ENCODE measurements at regions not wholly inside any gene's neighbourhood (a gene's known extent, or its start where the extent isn't known, plus 50 kb on each side); places are given as distances from the start of the nearest gene placed in this dataset.

DNA sequence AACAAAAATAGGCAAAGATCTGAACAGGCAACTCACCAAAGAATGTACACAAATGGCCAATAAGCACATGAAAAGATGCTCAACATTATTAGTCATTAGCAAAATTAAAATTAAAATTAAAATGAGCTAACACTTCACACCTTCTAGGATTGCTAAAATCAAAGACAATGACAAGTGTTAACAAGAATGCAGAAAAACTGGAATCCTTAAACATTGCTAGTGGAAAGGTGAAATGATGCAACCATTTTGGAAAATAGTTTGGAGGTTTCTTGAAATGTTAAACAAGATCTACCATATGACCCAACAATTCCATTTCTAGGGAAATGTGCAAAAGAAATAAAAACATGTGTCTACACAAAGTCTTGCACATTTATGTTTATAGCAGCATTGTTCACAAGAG lies 75.5 kb upstream of the DST start:
- no peak for DNase-seq (ENCODE audit: low read depth, low spot score)

DNA sequence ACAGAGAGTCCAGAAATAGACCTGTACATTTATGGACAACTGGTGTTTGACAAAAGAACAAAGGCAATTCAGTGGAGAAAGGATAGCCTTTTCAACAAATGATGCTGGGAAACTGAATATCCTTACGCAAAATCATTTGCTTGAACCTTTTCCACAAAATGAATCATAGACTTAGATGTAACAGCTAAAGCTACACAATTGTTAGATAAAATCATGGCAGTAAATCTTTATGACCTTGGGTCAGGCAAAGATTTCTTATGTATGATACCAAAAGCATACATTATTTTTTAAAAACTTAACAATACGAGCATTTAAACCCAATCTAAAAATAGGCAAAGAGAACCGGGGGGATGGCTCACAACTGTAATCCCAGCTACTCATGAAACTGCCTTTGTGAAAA lies 73.5 kb upstream of the DST start:
- peaks cover 33% of the 10 kb centered on the region for H3K4me1 ChIP-seq (ENCODE audit: control insufficient read depth, extremely low read depth, insufficient read depth, low read length)
- FAIRE-seq (no peak), DNase-seq (ENCODE audit: low read depth, low spot score) (no peak)
- H2AFZ ChIP-seq (ENCODE audit: control insufficient read depth, low read length), result no peak overlapping the region
- H3K36me3 ChIP-seq (ENCODE audit: control insufficient read depth in 2 of 2, extremely low read depth in 1 of 2, insufficient read depth in 2 of 2, low read length in 2 of 2), result no peaks in the 10 kb centered on the region
- H3K27ac ChIP-seq (ENCODE audit: control insufficient read depth, insufficient read depth, low read length), result no peak overlapping the region
- TF ChIP-seq, protein P1, sequence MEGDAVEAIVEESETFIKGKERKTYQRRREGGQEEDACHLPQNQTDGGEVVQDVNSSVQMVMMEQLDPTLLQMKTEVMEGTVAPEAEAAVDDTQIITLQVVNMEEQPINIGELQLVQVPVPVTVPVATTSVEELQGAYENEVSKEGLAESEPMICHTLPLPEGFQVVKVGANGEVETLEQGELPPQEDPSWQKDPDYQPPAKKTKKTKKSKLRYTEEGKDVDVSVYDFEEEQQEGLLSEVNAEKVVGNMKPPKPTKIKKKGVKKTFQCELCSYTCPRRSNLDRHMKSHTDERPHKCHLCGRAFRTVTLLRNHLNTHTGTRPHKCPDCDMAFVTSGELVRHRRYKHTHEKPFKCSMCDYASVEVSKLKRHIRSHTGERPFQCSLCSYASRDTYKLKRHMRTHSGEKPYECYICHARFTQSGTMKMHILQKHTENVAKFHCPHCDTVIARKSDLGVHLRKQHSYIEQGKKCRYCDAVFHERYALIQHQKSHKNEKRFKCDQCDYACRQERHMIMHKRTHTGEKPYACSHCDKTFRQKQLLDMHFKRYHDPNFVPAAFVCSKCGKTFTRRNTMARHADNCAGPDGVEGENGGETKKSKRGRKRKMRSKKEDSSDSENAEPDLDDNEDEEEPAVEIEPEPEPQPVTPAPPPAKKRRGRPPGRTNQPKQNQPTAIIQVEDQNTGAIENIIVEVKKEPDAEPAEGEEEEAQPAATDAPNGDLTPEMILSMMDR (optimal IDR thresholded peaks at IDR 0.05 in 1 of 3, IDR thresholded peaks at IDR 0.05 in 1 of 3, conservative IDR thresholded peaks at IDR 0.05 in 1 of 3; ENCODE audit: extremely low read depth in 1 of 3, insufficient read depth in 2 of 3, low read length in 3 of 3), result no peak
- no peak for TF ChIP-seq EZH2 (IDR thresholded peaks at IDR 0.05; ENCODE audit: low read length)
- dilution Hi-C loops (cut with MboI; ENCODE audit: extremely low pct_ligation_motif_present, low sequenced_read_pairs), result no loop called here
- H4K20me1 ChIP-seq (ENCODE audit: control insufficient read depth, extremely low read depth, insufficient read depth, low read length), result no peaks in the 10 kb centered on the region
- no peak overlapping the region for H3K9ac ChIP-seq (ENCODE audit: control insufficient read depth, extremely low read depth, insufficient read depth, low read length)
- H3K4me2 ChIP-seq (ENCODE audit: control insufficient read depth, extremely low read depth, insufficient read depth, low read depth, low read length), result no peak overlapping the region
- peaks cover 2% of the 10 kb centered on the region for H3K9me1 ChIP-seq (ENCODE audit: control insufficient read depth, extremely low read depth, insufficient read depth, low read length)
- no peak overlapping the region for H3K4me3 ChIP-seq (ENCODE audit: control insufficient read depth in 2 of 3, extremely low read depth in 1 of 3, insufficient read depth in 2 of 3, low read depth in 1 of 3, low read length in 3 of 3)
- no peaks in the 10 kb centered on the region for H3K9me3 ChIP-seq (ENCODE audit: control insufficient read depth, low read depth, low read length)
- no peaks in the 10 kb centered on the region for H3K27me3 ChIP-seq (ENCODE audit: control insufficient read depth, extremely low read depth, insufficient read depth, low read length)
- H3K79me2 ChIP-seq (ENCODE audit: control insufficient read depth, insufficient read depth, low read length), result no peaks in the 10 kb centered on the region

More for the DNA sequence above, 75.5 kb upstream of the DST start:
- peaks cover 28% of the 10 kb centered on the region for H3K4me1 ChIP-seq (ENCODE audit: control insufficient read depth, extremely low read depth, insufficient read depth, low read length)
- TF ChIP-seq, protein P1 (optimal IDR thresholded peaks at IDR 0.05 in 1 of 3, IDR thresholded peaks at IDR 0.05 in 1 of 3, conservative IDR thresholded peaks at IDR 0.05 in 1 of 3; ENCODE audit: extremely low read depth in 1 of 3, insufficient read depth in 2 of 3, low read length in 3 of 3), result no peak
- TF ChIP-seq EZH2 (IDR thresholded peaks at IDR 0.05; ENCODE audit: low read length), result no peak
- H3K79me2 ChIP-seq (ENCODE audit: control insufficient read depth, insufficient read depth, low read length), result no peaks in the 10 kb centered on the region
- H4K20me1 ChIP-seq (ENCODE audit: control insufficient read depth, extremely low read depth, insufficient read depth, low read length), result no peaks in the 10 kb centered on the region
- no peaks in the 10 kb centered on the region for H3K9me3 ChIP-seq (ENCODE audit: control insufficient read depth, low read depth, low read length)
- dilution Hi-C loops (cut with MboI; ENCODE audit: extremely low pct_ligation_motif_present, low sequenced_read_pairs), result no loop called here
- H3K36me3 ChIP-seq (ENCODE audit: control insufficient read depth in 2 of 2, extremely low read depth in 1 of 2, insufficient read depth in 2 of 2, low read length in 2 of 2), result no peaks in the 10 kb centered on the region
- no peak for FAIRE-seq
- no peak overlapping the region for H3K27ac ChIP-seq (ENCODE audit: control insufficient read depth, insufficient read depth, low read length)
- no peak overlapping the region for H3K9ac ChIP-seq (ENCODE audit: control insufficient read depth, extremely low read depth, insufficient read depth, low read length)
- H3K4me2 ChIP-seq (ENCODE audit: control insufficient read depth, extremely low read depth, insufficient read depth, low read depth, low read length), result no peak overlapping the region
- H2AFZ ChIP-seq (ENCODE audit: control insufficient read depth, low read length), result no peak overlapping the region
- H3K9me1 ChIP-seq (ENCODE audit: control insufficient read depth, extremely low read depth, insufficient read depth, low read length), result no peaks in the 10 kb centered on the region
- no peaks in the 10 kb centered on the region for H3K27me3 ChIP-seq (ENCODE audit: control insufficient read depth, extremely low read depth, insufficient read depth, low read length)
- H3K4me3 ChIP-seq (ENCODE audit: control insufficient read depth in 2 of 3, extremely low read depth in 1 of 3, insufficient read depth in 2 of 3, low read depth in 1 of 3, low read length in 3 of 3), result no peak overlapping the region
